ENCODE measurements at regions not wholly inside any gene's neighbourhood (a gene's known extent, or its start where the extent isn't known, plus 50 kb on each side); places are given as distances from the start of the nearest gene placed in this dataset.

- H3K9me3 ChIP-seq: peaks cover 0 to 31% (median 9%) of the 10 kb centered on the region in 12 donors
- no peak overlapping the region for H3K27ac ChIP-seq
- no peak for DNase-seq
- ATAC-seq: no peak
- no peaks in the 10 kb centered on the region for H3K36me3 ChIP-seq
- H3K4me1 ChIP-seq: peaks cover 0 to 6% (median 0%) of the 10 kb centered on the region in 12 donors
- 87 to 98% (median 93%) methylated on average over 1 of the region's 1 CpG for WGBS, 4 donors
- no peak overlapping the region for H3K4me3 ChIP-seq
- H3K27me3 ChIP-seq: no peaks in the 10 kb centered on the region
- TF ChIP-seq POLR2A (IDR thresholded peaks at IDR 0.05) (no peak), CTCF (IDR thresholded peaks at IDR 0.05) (no peak)
- intact Hi-C loops (cut with DNase I): no loop called here
These were observed 718.3 kb upstream of the GRAMD2B start for GRCh38 chr5:125704888-125705287.

DNA sequence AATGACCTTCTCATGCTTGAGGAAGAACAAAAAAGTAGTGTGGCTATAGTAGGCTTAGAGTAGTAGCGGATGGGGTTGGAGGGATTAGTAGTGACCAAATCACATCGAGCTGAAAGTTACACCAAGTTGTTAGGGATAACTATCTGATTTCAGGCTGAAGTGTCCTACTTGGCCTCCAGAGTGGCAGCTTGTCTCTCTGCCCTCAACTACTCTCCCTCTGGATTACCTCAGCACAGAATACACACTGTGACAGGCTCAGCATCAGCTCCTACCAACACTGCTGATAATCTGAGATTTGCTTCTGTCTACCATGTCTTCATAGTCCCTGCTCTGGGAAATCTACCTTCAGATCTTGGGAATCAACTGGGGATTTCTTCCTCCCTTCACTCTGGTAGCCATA, 714.6 kb upstream of the GRAMD2B start:
- ATAC-seq (no peak), DNase-seq (no peak)
- Histone ChIP-seq H3K4me3 (no peak overlapping the region), H3K4me1 (no peaks in the 10 kb centered on the region), H3K9me3 (peaks cover 0 to 29% (median 9%) of the 10 kb centered on the region in 12 donors), H3K36me3 (no peaks in the 10 kb centered on the region), H3K27me3 (no peaks in the 10 kb centered on the region), H3K27ac (no peak overlapping the region)
- intact Hi-C loops (cut with DNase I): no loop called here
- no peak for TF ChIP-seq POLR2A (IDR thresholded peaks at IDR 0.05)
- no peak for TF ChIP-seq CTCF (IDR thresholded peaks at IDR 0.05)
- 49 to 89% (median 71%) methylated on average over 2 of the region's 2 CpGs for WGBS, 4 donors

- Histone ChIP-seq H3K4me1 (no peaks in the 10 kb centered on the region), H3K27ac (no peak overlapping the region), H3K27me3 (no peaks in the 10 kb centered on the region), H3K4me3 (no peak overlapping the region), H3K36me3 (no peaks in the 10 kb centered on the region), H3K9me3 (peaks cover 0 to 7% (median 0%) of the 10 kb centered on the region in 12 donors)
- DNase-seq (no peak), ATAC-seq (no peak)
- intact Hi-C loops (cut with DNase I): no loop called here
- WGBS, 4 donors: 93 to 100% (median 95%) methylated on average over 2 of the region's 2 CpGs
- TF ChIP-seq CTCF (IDR thresholded peaks at IDR 0.05) (no peak), POLR2A (IDR thresholded peaks at IDR 0.05) (no peak)
These were observed 712.5 kb upstream of the GRAMD2B start for GRCh38 chr5:125710745-125711144.

DNA sequence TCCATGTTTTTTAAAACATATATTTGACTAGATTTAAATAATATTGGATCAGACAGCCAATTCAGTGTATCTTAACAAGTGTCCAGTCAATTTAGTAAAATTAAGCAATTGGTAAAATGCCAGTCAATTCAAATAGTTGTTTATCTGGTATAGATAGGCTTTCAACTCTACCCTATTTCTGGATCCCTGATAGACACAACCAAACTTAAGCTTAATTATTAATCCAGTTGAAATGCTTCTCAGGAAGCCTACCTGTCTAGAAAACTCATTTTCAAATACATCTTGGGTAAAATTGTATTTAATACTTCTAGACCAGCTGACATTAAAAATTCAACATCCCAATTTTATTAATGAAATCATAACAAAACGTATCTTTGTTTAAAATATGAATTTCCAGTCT, 710.8 kb upstream of the GRAMD2B start:
- H3K27ac ChIP-seq: no peak overlapping the region
- 60 to 71% (median 64%) methylated on average over 1 of the region's 1 CpG for WGBS, 4 donors
- no peak overlapping the region for H3K4me3 ChIP-seq
- no peaks in the 10 kb centered on the region for H3K27me3 ChIP-seq
- H3K9me3 ChIP-seq: no peaks in the 10 kb centered on the region
- no peaks in the 10 kb centered on the region for H3K36me3 ChIP-seq
- no peak for DNase-seq
- H3K4me1 ChIP-seq: no peaks in the 10 kb centered on the region
- intact Hi-C loops (cut with DNase I): no loop called here
- no peak for TF ChIP-seq POLR2A (IDR thresholded peaks at IDR 0.05)
- TF ChIP-seq CTCF (IDR thresholded peaks at IDR 0.05): no peak
- ATAC-seq: no peak
